Neuron (in vitro differentiated cells): ENCODE measurements at regions not wholly inside any gene's neighbourhood (a gene's known extent, or its start where the extent isn't known, plus 50 kb on each side); places are given as distances from the start of the nearest gene placed in this dataset.

ENCODE experiments used
- H2AFZ ChIP-seq: one replicate; pipeline ENCODE4 v1.6.1; 2013; ENCODE audit warnings: low read depth, mild to moderate bottlenecking, inconsistent platforms, low read length, moderate library complexity
- H3K27me3 ChIP-seq: one replicate; pipeline ENCODE4 v1.6.1; 2013; ENCODE audit warnings: low read length; ENCODE audit not compliant: insufficient read depth
- H3K36me3 ChIP-seq: one replicate; pipeline ENCODE4 v1.6.1; 2013; ENCODE audit warnings: low read length; ENCODE audit not compliant: insufficient read depth
- H3K4me1 ChIP-seq: one replicate; pipeline ENCODE4 v1.6.1; 2013; ENCODE audit warnings: low read length; ENCODE audit not compliant: insufficient read depth
- H3K4me3 ChIP-seq: 2 replicates; pipeline ENCODE4 v1.5.1; 2013; ENCODE audit warnings: mild to moderate bottlenecking, low read length, moderate library complexity
- H3K9me3 ChIP-seq: one replicate; pipeline ENCODE4 v1.6.1; 2013; ENCODE audit warnings: low read length

- H3K4me1 ChIP-seq: no peaks in the 10 kb centered on the region
- H3K27me3 ChIP-seq: no peaks in the 10 kb centered on the region
- no peak overlapping the region for H2AFZ ChIP-seq
- no peaks in the 10 kb centered on the region for H3K36me3 ChIP-seq
- H3K9me3 ChIP-seq: no peaks in the 10 kb centered on the region
- H3K4me3 ChIP-seq: no peak overlapping the region
Observed at GRCh38 chr4:107133965-107134653, 98.0 kb upstream of the DKK2 start.

- H2AFZ ChIP-seq: no peak overlapping the region
- no peaks in the 10 kb centered on the region for H3K9me3 ChIP-seq
- H3K36me3 ChIP-seq: no peaks in the 10 kb centered on the region
- H3K4me3 ChIP-seq: no peak overlapping the region
- no peaks in the 10 kb centered on the region for H3K27me3 ChIP-seq
- H3K4me1 ChIP-seq: no peaks in the 10 kb centered on the region
Observed at GRCh38 chr4:107131295-107131694, 95.2 kb upstream of the DKK2 start.

- Histone ChIP-seq H3K36me3 (no peaks in the 10 kb centered on the region), H3K9me3 (no peaks in the 10 kb centered on the region), H3K4me3 (no peak overlapping the region), H3K27me3 (no peaks in the 10 kb centered on the region), H3K4me1 (no peaks in the 10 kb centered on the region), H2AFZ (no peak overlapping the region)
Observed at GRCh38 chr4:107130157-107130556, 94.0 kb upstream of the DKK2 start.

GRCh38 chr4:107129611-107130010, 93.5 kb upstream of the DKK2 start:
- no peaks in the 10 kb centered on the region for H3K9me3 ChIP-seq
- no peaks in the 10 kb centered on the region for H3K36me3 ChIP-seq
- H2AFZ ChIP-seq: no peak overlapping the region
- no peaks in the 10 kb centered on the region for H3K4me1 ChIP-seq
- no peak overlapping the region for H3K4me3 ChIP-seq
- H3K27me3 ChIP-seq: no peaks in the 10 kb centered on the region

- Histone ChIP-seq H3K9me3 (no peaks in the 10 kb centered on the region), H3K4me1 (no peaks in the 10 kb centered on the region), H3K36me3 (no peaks in the 10 kb centered on the region), H3K4me3 (no peak overlapping the region), H2AFZ (no peak overlapping the region), H3K27me3 (no peaks in the 10 kb centered on the region)
Observed at GRCh38 chr4:107129076-107129475, 93.0 kb upstream of the DKK2 start.

GRCh38 chr4:107128116-107128515, 92.0 kb upstream of the DKK2 start:
- Histone ChIP-seq H3K4me1 (no peaks in the 10 kb centered on the region), H3K4me3 (no peak overlapping the region), H3K9me3 (no peaks in the 10 kb centered on the region), H3K27me3 (no peaks in the 10 kb centered on the region), H3K36me3 (no peaks in the 10 kb centered on the region), H2AFZ (no peak overlapping the region)

- H2AFZ ChIP-seq: no peak overlapping the region
- H3K4me3 ChIP-seq: no peak overlapping the region
- H3K36me3 ChIP-seq: no peaks in the 10 kb centered on the region
- no peaks in the 10 kb centered on the region for H3K27me3 ChIP-seq
- peaks cover 3% of the 10 kb centered on the region for H3K4me1 ChIP-seq
- no peaks in the 10 kb centered on the region for H3K9me3 ChIP-seq
Observed at GRCh38 chr4:107125496-107125895, 89.4 kb upstream of the DKK2 start.

- Histone ChIP-seq H3K4me1 (peaks cover 4% of the 10 kb centered on the region), H3K27me3 (no peaks in the 10 kb centered on the region), H2AFZ (no peak overlapping the region), H3K9me3 (no peaks in the 10 kb centered on the region), H3K36me3 (no peaks in the 10 kb centered on the region), H3K4me3 (no peak overlapping the region)
Observed at GRCh38 chr4:107122736-107123135, 86.6 kb upstream of the DKK2 start.

GRCh38 chr4:107120661-107121060, 84.5 kb upstream of the DKK2 start:
- Histone ChIP-seq H3K4me1 (peaks cover 4% of the 10 kb centered on the region), H3K9me3 (no peaks in the 10 kb centered on the region)

GRCh38 chr4:107117726-107118125, 81.6 kb upstream of the DKK2 start:
- no peaks in the 10 kb centered on the region for H3K27me3 ChIP-seq
- H2AFZ ChIP-seq: no peak overlapping the region
- no peaks in the 10 kb centered on the region for H3K36me3 ChIP-seq
- H3K4me1 ChIP-seq: peaks cover 4% of the 10 kb centered on the region
- no peaks in the 10 kb centered on the region for H3K9me3 ChIP-seq
- H3K4me3 ChIP-seq: no peak overlapping the region

More at GRCh38 chr4:107120661-107121060, 84.5 kb upstream of the DKK2 start:
- Histone ChIP-seq H3K27me3 (no peaks in the 10 kb centered on the region), H3K36me3 (no peaks in the 10 kb centered on the region), H3K4me3 (no peak overlapping the region), H2AFZ (no peak overlapping the region)

- no peak overlapping the region for H2AFZ ChIP-seq
- no peaks in the 10 kb centered on the region for H3K27me3 ChIP-seq
- no peaks in the 10 kb centered on the region for H3K4me1 ChIP-seq
- no peak overlapping the region for H3K4me3 ChIP-seq
- H3K9me3 ChIP-seq: no peaks in the 10 kb centered on the region
- H3K36me3 ChIP-seq: no peaks in the 10 kb centered on the region
Observed at GRCh38 chr4:107115185-107115847, 79.2 kb upstream of the DKK2 start.

GRCh38 chr4:107114059-107114458, 77.9 kb upstream of the DKK2 start:
- no peak overlapping the region for H3K4me3 ChIP-seq
- H3K27me3 ChIP-seq: no peaks in the 10 kb centered on the region
- no peaks in the 10 kb centered on the region for H3K4me1 ChIP-seq
- H2AFZ ChIP-seq: no peak overlapping the region
- H3K36me3 ChIP-seq: no peaks in the 10 kb centered on the region
- H3K9me3 ChIP-seq: no peaks in the 10 kb centered on the region

- Histone ChIP-seq H3K4me3 (no peak overlapping the region), H3K9me3 (no peaks in the 10 kb centered on the region), H2AFZ (no peak overlapping the region), H3K36me3 (no peaks in the 10 kb centered on the region), H3K4me1 (no peaks in the 10 kb centered on the region), H3K27me3 (no peaks in the 10 kb centered on the region)
Observed at GRCh38 chr4:107098401-107098800, 62.3 kb upstream of the DKK2 start.

- Histone ChIP-seq H3K9me3 (no peaks in the 10 kb centered on the region), H3K27me3 (no peaks in the 10 kb centered on the region), H3K36me3 (no peaks in the 10 kb centered on the region), H2AFZ (no peak overlapping the region), H3K4me1 (no peaks in the 10 kb centered on the region), H3K4me3 (no peak overlapping the region)
Observed at GRCh38 chr4:107094976-107095375, 58.9 kb upstream of the DKK2 start.
